GM21786 (cell line): ENCODE measurements at regions not wholly inside any gene's neighbourhood (a gene's known extent, or its start where the extent isn't known, plus 50 kb on each side); places are given as distances from the start of the nearest gene placed in this dataset.
"Not testable (repeated sequence)": the region's sequence is repeated elsewhere in the genome, so short reads cannot be mapped to it uniquely, and the experiment has no call there.

Experiments
- ATAC-seq: cut with Tn5 transposase; IDR thresholded peaks from one replicate; pipeline ENCODE4 v1.9.1; 2021; ENCODE audit not compliant: unreplicated experiment

GRCh38 chr5:82583331-82583730, 305.2 kb upstream of the RPS23 start:
- not testable (repeated sequence) for ATAC-seq

GRCh38 chr5:82564963-82565362, 286.8 kb upstream of the RPS23 start:
- ATAC-seq = no peak

GRCh38 chr5:82563745-82564144, 285.6 kb upstream of the RPS23 start:
- no peak for ATAC-seq

GRCh38 chr5:82562696-82563240, 284.6 kb upstream of the RPS23 start:
- ATAC-seq = no peak

GRCh38 chr5:82561797-82562196, 283.6 kb upstream of the RPS23 start:
- ATAC-seq = no peak

- ATAC-seq = no peak
These were observed 282.8 kb upstream of the RPS23 start for GRCh38 chr5:82560969-82561368.

GRCh38 chr5:82560561-82560960, 282.4 kb upstream of the RPS23 start:
- no peak for ATAC-seq

- ATAC-seq = no peak
These were observed 273.8 kb upstream of the RPS23 start for GRCh38 chr5:82551840-82552385.

- ATAC-seq = no peak
These were observed 273.0 kb upstream of the RPS23 start for GRCh38 chr5:82551192-82551591.

GRCh38 chr5:82549263-82549662, 271.1 kb upstream of the RPS23 start:
- no peak for ATAC-seq

- ATAC-seq = no peak
These were observed 265.9 kb upstream of the RPS23 start for GRCh38 chr5:82544004-82544403.

- no peak for ATAC-seq
These were observed 262.1 kb upstream of the RPS23 start for GRCh38 chr5:82540301-82540700.

- no peak for ATAC-seq
These were observed 260.3 kb upstream of the RPS23 start for GRCh38 chr5:82538339-82539034.

- ATAC-seq = no peak
These were observed 259.6 kb upstream of the RPS23 start for GRCh38 chr5:82537687-82538306.

GRCh38 chr5:82534986-82535385, 256.8 kb upstream of the RPS23 start:
- ATAC-seq = no peak

- ATAC-seq = not testable (repeated sequence)
These were observed 253.9 kb upstream of the RPS23 start for GRCh38 chr5:82532075-82532474.

GRCh38 chr5:82526540-82526939, 248.4 kb upstream of the RPS23 start:
- ATAC-seq = no peak

GRCh38 chr5:82525626-82526025, 247.5 kb upstream of the RPS23 start:
- no peak for ATAC-seq

- ATAC-seq = no peak
These were observed 245.5 kb upstream of the RPS23 start for GRCh38 chr5:82523633-82524032.

- no peak for ATAC-seq
These were observed 244.7 kb upstream of the RPS23 start for GRCh38 chr5:82522897-82523296.

GRCh38 chr5:82521431-82522051, 243.4 kb upstream of the RPS23 start:
- no peak for ATAC-seq

GRCh38 chr5:82519558-82519957, 241.4 kb upstream of the RPS23 start:
- no peak for ATAC-seq
